HCT116 (cell line): ENCODE measurements at regions not wholly inside any gene's neighbourhood (a gene's known extent, or its start where the extent isn't known, plus 50 kb on each side); places are given as distances from the start of the nearest gene placed in this dataset.

ENCODE experiments used
- ATAC-seq: fragments of 200-7000 bp; cut with Tn5 transposase; 2 replicates; pipeline ENCODE4 v1.9.1; 2020; ENCODE audit warnings: mild to moderate bottlenecking, moderate library complexity
- BruUV-seq: library from RNA; stranded (reverse); fragments of 400-500 nt; replicated peaks from 2 replicates; lab custom pipeline; 2021; lab: Mats Ljungman, UMichigan
- CTCF ChIA-PET: fragments of 300-600 bp; sonication (Branson Sonifier 250); formaldehyde crosslinking; loops from one replicate; lab custom pipeline; 2021; ENCODE audit warnings: antibody characterized with exemption; lab: Charles Lee
- POLR2A ChIA-PET: fragments of 300-600, 350-600 bp; sonication (Branson Sonifier 250); formaldehyde crosslinking; loops from one replicate; lab custom pipeline; 2021; ENCODE audit warnings: antibody characterized with exemption; lab: Charles Lee
- RAD21 ChIA-PET, 2 experiments: fragments of 300-600 bp; sonication (Branson Sonifier 250); formaldehyde crosslinking; loops; one replicate each; lab custom pipeline; 2023; ENCODE audit warnings: low total read pairs in 2 of 2; ENCODE audit not compliant: uncharacterized antibody in 2 of 2, unreplicated experiment in 2 of 2, low non-redundant PET in 1 of 2; lab: Charles Lee
- DNase-seq: peaks from one replicate; pipeline ENCODE4 v3.0.0-alpha.2; 2010; ENCODE audit warnings: low read depth, low spot score
- H2AFZ ChIP-seq: fragments of 200-600 bp; shearing (Covaris generic), sonication (generic); 2 replicates; pipeline ENCODE4 v1.6.1; 2017; ENCODE audit warnings: low read depth, mixed run types, mixed read lengths, antibody characterized with exemption, low read length; ENCODE audit not compliant: poor library complexity, severe bottlenecking
- H3K27ac ChIP-seq: 2 replicates; pipeline ENCODE4 v1.5.1; 2012; ENCODE audit warnings: low read depth, low read length
- H3K27me3 ChIP-seq: fragments of 200-600 bp; sonication (generic); 2 replicates; pipeline ENCODE4 v1.6.1; 2016; ENCODE audit warnings: mixed run types, low read length, mixed read lengths; ENCODE audit not compliant: insufficient read depth
- H3K36me3 ChIP-seq, 2 experiments: fragments of 200-500 bp in 1 of 2; fragments of 200-600 bp in 1 of 2; sonication (Bioruptor generic) in 1 of 2; sonication (generic) in 1 of 2; 2 replicates each; pipeline versions ENCODE4 v1.5.1 to v1.6.1; 2014 to 2016; ENCODE audit warnings: low read length in 2 of 2, inconsistent platforms in 1 of 2, mixed read lengths in 1 of 2, mixed run types in 1 of 2; ENCODE audit not compliant: insufficient read depth in 2 of 2, control insufficient read depth in 1 of 2
- H3K4me1 ChIP-seq, 2 experiments: fragments of 200-600 bp in 1 of 2; sonication (generic) in 1 of 2; 2 replicates each; pipeline versions ENCODE4 v1.5.1 to v1.6.1; 2012 to 2017; ENCODE audit warnings: low read length in 2 of 2, inconsistent platforms in 1 of 2, mild to moderate bottlenecking in 1 of 2, mixed read lengths in 1 of 2, mixed run types in 1 of 2, moderate library complexity in 1 of 2; ENCODE audit not compliant: insufficient read depth in 2 of 2, control insufficient read depth in 1 of 2
- H3K4me2 ChIP-seq: fragments of 200-600 bp; sonication (generic); 2 replicates; pipeline ENCODE4 v1.6.1; 2017; ENCODE audit warnings: mixed run types, low read length, mixed read lengths
- H3K4me3 ChIP-seq, 2 experiments: fragments of 200-600 bp in 1 of 2; sonication (generic) in 1 of 2; replicated peaks in 1 of 2; 2 replicates each; pipeline ENCODE4 v1.5.1; 2011 to 2016; ENCODE audit warnings: low read length in 2 of 2, control low read depth in 1 of 2, low read depth in 1 of 2, mild to moderate bottlenecking in 1 of 2, mixed read lengths in 1 of 2, mixed run types in 1 of 2
- H3K79me2 ChIP-seq: fragments of 200-600 bp; sonication (generic); 2 replicates; pipeline ENCODE4 v1.6.1; 2017; ENCODE audit warnings: mild to moderate bottlenecking, mixed run types, low read length, moderate library complexity, mixed read lengths; ENCODE audit not compliant: insufficient read depth
- H3K9ac ChIP-seq: fragments of 200-600 bp; sonication (generic); 2 replicates; pipeline ENCODE4 v1.6.1; 2016; ENCODE audit warnings: low read length, mixed read lengths
- H3K9me2 ChIP-seq: fragments of 200-600 bp; sonication (generic), shearing (Covaris generic); 2 replicates; pipeline ENCODE4 v1.6.1; 2017; ENCODE audit warnings: mixed run types, mild to moderate bottlenecking, moderate library complexity; ENCODE audit not compliant: insufficient read depth
- H3K9me3 ChIP-seq, 2 experiments: fragments of 200-500 bp in 1 of 2; fragments of 200-600 bp in 1 of 2; sonication (Bioruptor generic) in 1 of 2; sonication (generic) in 1 of 2; 2 replicates each; pipeline ENCODE4 v1.6.1; 2014 to 2017; ENCODE audit warnings: low read length in 2 of 2, mixed read lengths in 2 of 2, inconsistent platforms in 1 of 2, low read depth in 1 of 2, mild to moderate bottlenecking in 1 of 2, mixed run types in 1 of 2, moderate library complexity in 1 of 2; ENCODE audit not compliant: control insufficient read depth in 1 of 2, insufficient read depth in 1 of 2
- H4K20me1 ChIP-seq: fragments of 200-600 bp; sonication (generic), shearing (Covaris generic); 2 replicates; pipeline ENCODE4 v1.6.1; 2017; ENCODE audit warnings: mixed run types, mild to moderate bottlenecking, moderate library complexity; ENCODE audit not compliant: insufficient read depth
- ATF3 ChIP-seq: IDR thresholded peaks from 2 replicates; pipeline ENCODE4 v1.6.1; 2012
- CBX3 ChIP-seq: IDR thresholded peaks from 2 replicates; pipeline ENCODE4 v1.6.1; 2012; ENCODE audit warnings: low read depth
- CTCF ChIP-seq, 3 experiments: fragments of 200-600 bp in 1 of 3; sonication (generic) in 1 of 3; IDR thresholded peaks in 2 of 3; conservative IDR thresholded peaks in 1 of 3; 2 replicates each; pipeline ENCODE4 v1.5.1; 2012 to 2017; ENCODE audit warnings: low read depth in 2 of 3, low read length in 2 of 3, antibody characterized with exemption in 1 of 3, borderline replicate concordance in 1 of 3, control low read depth in 1 of 3, mild to moderate bottlenecking in 1 of 3, mixed read lengths in 1 of 3, mixed run types in 1 of 3, moderate library complexity in 1 of 3; ENCODE audit not compliant: insufficient read depth in 1 of 3
- EZH2 ChIP-seq: fragments of 200-600 bp; sonication (generic); IDR thresholded peaks from 2 replicates; pipeline ENCODE4 v1.6.1; 2017; ENCODE audit warnings: antibody characterized with exemption, mixed run types
- EZH2phosphoT487 ChIP-seq: fragments of 200-600 bp; IDR thresholded peaks from 2 replicates; pipeline ENCODE4 v1.6.1; 2018; ENCODE audit warnings: antibody characterized with exemption, borderline replicate concordance
- FOSL1 ChIP-seq: IDR thresholded peaks from 2 replicates; pipeline ENCODE4 v1.6.1; 2012; ENCODE audit warnings: low read depth
- JUND ChIP-seq: IDR thresholded peaks from 2 replicates; pipeline ENCODE4 v1.6.1; 2012
- MAX ChIP-seq: IDR thresholded peaks from 2 replicates; pipeline ENCODE4 v1.6.1; 2012
- POLR2A ChIP-seq: IDR thresholded peaks from 2 replicates; pipeline ENCODE4 v1.7.0; 2011; ENCODE audit warnings: borderline replicate concordance; ENCODE audit not compliant: insufficient read depth, insufficient read length; ENCODE audit errors: extremely low read depth
- POLR2AphosphoS5 ChIP-seq: IDR thresholded peaks from 2 replicates; pipeline ENCODE4 v1.6.1; 2011; ENCODE audit warnings: mild to moderate bottlenecking, low read depth, low read length, moderate library complexity
- RAD21 ChIP-seq: IDR thresholded peaks from 2 replicates; pipeline ENCODE4 v1.6.1; 2012; ENCODE audit warnings: low read depth, mild to moderate bottlenecking
- SIN3A ChIP-seq: IDR thresholded peaks from 2 replicates; pipeline ENCODE4 v1.6.1; 2012; ENCODE audit warnings: low read depth
- SP1 ChIP-seq: IDR thresholded peaks from 2 replicates; pipeline ENCODE4 v1.6.1; 2012; ENCODE audit warnings: low read depth
- SRF ChIP-seq: IDR thresholded peaks from 2 replicates; pipeline ENCODE4 v1.6.1; 2012; ENCODE audit warnings: low read depth
- YY1 ChIP-seq: IDR thresholded peaks from 2 replicates; pipeline ENCODE4 v1.6.1; 2011; ENCODE audit warnings: low read length, low read depth, moderate library complexity, mild to moderate bottlenecking; ENCODE audit not compliant: insufficient replicate concordance; ENCODE audit errors: extremely low read depth
- ZBTB33 ChIP-seq: IDR thresholded peaks from 2 replicates; pipeline ENCODE4 v1.6.1; 2011; ENCODE audit warnings: mild to moderate bottlenecking, low read length, moderate library complexity; ENCODE audit not compliant: insufficient replicate concordance; ENCODE audit errors: extremely low read depth
- ZNF274 ChIP-seq: fragments of 200-500 bp; sonication (Bioruptor generic); IDR thresholded peaks from 2 replicates; pipeline ENCODE4 v1.6.1; 2014; ENCODE audit warnings: mild to moderate bottlenecking, low read depth, low read length, inconsistent platforms
- intact Hi-C: fragments of 100-400 bp; cut with micrococcal nuclease; formaldehyde crosslinking; loops from 2 replicates; pipeline ENCODE4 v1.10.0; 2022

- RAD21 ChIA-PET, result no interaction called here
- Histone ChIP-seq H3K4me2 (no peak overlapping the region), H3K79me2 (no peaks in the 10 kb centered on the region), H4K20me1 (no peaks in the 10 kb centered on the region), H3K9me3 (no peaks in the 10 kb centered on the region), H2AFZ (no peak overlapping the region), H3K27ac (no peak overlapping the region), H3K4me3 (no peak overlapping the region), H3K9ac (no peak overlapping the region), H3K27me3 (no peaks in the 10 kb centered on the region), H3K36me3 (no peaks in the 10 kb centered on the region), H3K9me2 (no peaks in the 10 kb centered on the region), H3K4me1 (no peaks in the 10 kb centered on the region)
- CTCF ChIA-PET, result no interaction called here
- intact Hi-C loops, result no loop called here
- BruUV-seq, result no TSS peak
- TF ChIP-seq ZNF274 (no peak), SRF (no peak), EZH2 (no peak), ATF3 (no peak)
- POLR2A ChIA-PET, result interaction anchor here (0.7 kb wide), 1 partner anchor 23 kb away, joined by 3 read pairs; no protein-coding TSS in a partner anchor
- DNase-seq, result no peak
- ATAC-seq, result no peak
Observed at GRCh38 chr2:230644356-230644935, 68.2 kb upstream of the CAB39 start.

GRCh38 chr2:230648356-230648755, 64.3 kb upstream of the CAB39 start:
- no peak for TF ChIP-seq ZBTB33
- TF ChIP-seq MAX, result no peak
- no peak for TF ChIP-seq RAD21
- no peak for TF ChIP-seq POLR2AphosphoS5
- no peak for TF ChIP-seq ZNF274
- no peak for TF ChIP-seq CBX3
- no peak for TF ChIP-seq SP1
- no peak for TF ChIP-seq CTCF (IDR thresholded peaks at IDR 0.05 in 2 of 3, conservative IDR thresholded peaks at IDR 0.05 in 1 of 3; ENCODE audit: borderline replicate concordance in 1 of 3, insufficient read depth in 1 of 3, low read depth in 2 of 3, low read length in 2 of 3)
- no peak for TF ChIP-seq ATF3
- no peak for TF ChIP-seq EZH2phosphoT487
- TF ChIP-seq JUND, result no peak
- no peak for TF ChIP-seq SIN3A
- TF ChIP-seq FOSL1, result no peak
- TF ChIP-seq YY1, result no peak
- no peak for TF ChIP-seq POLR2A
- RAD21 ChIA-PET, result no interaction called here
- Histone ChIP-seq H4K20me1 (no peaks in the 10 kb centered on the region), H3K9ac (no peak overlapping the region), H2AFZ (no peak overlapping the region), H3K4me3 (no peak overlapping the region), H3K27ac (no peak overlapping the region), H3K4me2 (no peak overlapping the region), H3K9me3 (no peaks in the 10 kb centered on the region), H3K79me2 (no peaks in the 10 kb centered on the region), H3K36me3 (no peaks in the 10 kb centered on the region), H3K27me3 (no peaks in the 10 kb centered on the region), H3K4me1 (no peaks in the 10 kb centered on the region), H3K9me2 (no peaks in the 10 kb centered on the region)
- POLR2A ChIA-PET, result no interaction called here
- no TSS peak for BruUV-seq
- CTCF ChIA-PET, result no interaction called here
- intact Hi-C loops, result no loop called here
- DNase-seq (no peak), ATAC-seq (no peak)
